ENCODE measurements at regions not wholly inside any gene's neighbourhood (a gene's known extent, or its start where the extent isn't known, plus 50 kb on each side); places are given as distances from the start of the nearest gene placed in this dataset.

GRCh38 chr10:111837985-111838384, 345.6 kb downstream of the GPAM start:
- TF ChIP-seq CTCF (IDR thresholded peaks at IDR 0.05 in 8 of 11, conservative IDR thresholded peaks at IDR 0.05 in 3 of 11) (no peak), POLR2A (IDR thresholded peaks at IDR 0.05) (no peak)

Data from spleen (tissue), 7 donors.